Endothelial cell (in vitro differentiated cells): ENCODE measurements at regions not wholly inside any gene's neighbourhood (a gene's known extent, or its start where the extent isn't known, plus 50 kb on each side); places are given as distances from the start of the nearest gene placed in this dataset.

Experiments used
- DNase-seq: peaks from one replicate; pipeline ENCODE4 v3.0.0; 2021; ENCODE audit warnings: low spot score
- H3K27ac Mint-ChIP-seq: one replicate; pipeline ENCODE4 v1.8.0; 2021; ENCODE audit warnings: mixed read lengths, inconsistent platforms; ENCODE audit not compliant: unreplicated experiment
- H3K27me3 Mint-ChIP-seq: one replicate; pipeline ENCODE4 v1.8.0; 2021; ENCODE audit warnings: mild to moderate bottlenecking, moderate library complexity, mixed read lengths, inconsistent platforms; ENCODE audit not compliant: unreplicated experiment
- H3K36me3 Mint-ChIP-seq: one replicate; pipeline ENCODE4 v1.8.0; 2021; ENCODE audit warnings: mild to moderate bottlenecking, low read depth, mixed read lengths, inconsistent platforms; ENCODE audit not compliant: unreplicated experiment
- H3K4me1 Mint-ChIP-seq: one replicate; pipeline ENCODE4 v1.8.0; 2021; ENCODE audit warnings: mild to moderate bottlenecking, mixed read lengths, inconsistent platforms; ENCODE audit not compliant: unreplicated experiment
- H3K4me3 Mint-ChIP-seq: one replicate; pipeline ENCODE4 v1.8.0; 2021; ENCODE audit warnings: mild to moderate bottlenecking, mixed read lengths, inconsistent platforms; ENCODE audit not compliant: unreplicated experiment
- H3K9me3 Mint-ChIP-seq: one replicate; pipeline ENCODE4 v1.8.0; 2021; ENCODE audit warnings: mixed read lengths, inconsistent platforms; ENCODE audit not compliant: unreplicated experiment
- CTCF ChIP-seq: fragments of 200-600 bp; sonication (generic); IDR thresholded peaks from one replicate; pipeline ENCODE4 v1.5.0; 2021; ENCODE audit warnings: antibody characterized with exemption; ENCODE audit not compliant: unreplicated experiment

DNA sequence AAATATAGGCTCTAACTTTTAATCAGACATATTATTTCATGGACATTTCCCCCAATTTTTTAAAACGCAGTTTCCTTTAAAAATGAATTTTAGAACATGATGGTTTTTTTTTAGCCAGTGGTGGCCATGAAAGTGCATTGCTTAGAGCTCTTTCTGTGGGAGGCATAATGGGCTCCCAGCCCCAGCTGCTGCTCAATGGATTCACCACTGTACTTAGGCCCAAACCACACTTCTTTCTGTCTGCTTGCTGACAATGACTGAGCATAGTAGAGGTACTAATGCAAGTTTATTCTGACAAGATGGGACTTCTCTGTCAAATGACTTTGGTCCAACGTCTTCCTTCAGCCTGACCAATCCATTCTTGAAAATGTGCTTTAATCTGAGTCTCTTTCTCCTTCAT is 400.2 kb upstream of the GRIA3 start:
- no peak for TF ChIP-seq CTCF
- no peaks in the 10 kb centered on the region for H3K4me1 Mint-ChIP-seq
- no peak overlapping the region for H3K27ac Mint-ChIP-seq
- no peak overlapping the region for H3K4me3 Mint-ChIP-seq
- H3K27me3 Mint-ChIP-seq: no peaks in the 10 kb centered on the region
- no peaks in the 10 kb centered on the region for H3K36me3 Mint-ChIP-seq
- no peak for DNase-seq
- no peaks in the 10 kb centered on the region for H3K9me3 Mint-ChIP-seq

DNA sequence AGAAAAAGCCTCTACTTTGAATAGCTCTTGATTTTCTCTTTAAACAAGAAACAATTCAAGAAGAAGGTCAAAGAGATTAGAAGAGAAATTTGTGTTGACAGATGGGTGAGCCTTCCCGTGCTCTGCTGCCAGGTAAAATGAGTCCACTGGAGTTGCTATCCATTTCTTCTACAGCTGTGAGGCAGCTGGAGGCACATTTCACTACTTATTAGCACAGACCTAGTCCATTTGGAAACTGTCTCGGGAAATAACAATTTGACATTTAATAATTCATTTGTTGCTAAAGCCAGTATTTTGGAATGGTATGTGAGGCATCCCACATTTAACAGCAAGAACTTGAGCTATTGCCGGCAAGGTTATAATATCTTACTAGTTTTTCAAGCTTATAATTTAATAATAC is 396.8 kb upstream of the GRIA3 start:
- H3K4me1 Mint-ChIP-seq: no peaks in the 10 kb centered on the region
- no peaks in the 10 kb centered on the region for H3K9me3 Mint-ChIP-seq
- TF ChIP-seq CTCF: no peak
- H3K27me3 Mint-ChIP-seq: no peaks in the 10 kb centered on the region
- H3K36me3 Mint-ChIP-seq: no peaks in the 10 kb centered on the region
- no peak overlapping the region for H3K4me3 Mint-ChIP-seq
- DNase-seq: no peak
- no peak overlapping the region for H3K27ac Mint-ChIP-seq

- Mint-ChIP-seq H3K27ac (no peak overlapping the region), H3K4me1 (no peaks in the 10 kb centered on the region), H3K36me3 (no peaks in the 10 kb centered on the region), H3K27me3 (no peaks in the 10 kb centered on the region), H3K4me3 (no peak overlapping the region), H3K9me3 (no peaks in the 10 kb centered on the region)
- DNase-seq: no peak
- TF ChIP-seq CTCF: no peak
These were observed 395.9 kb upstream of the GRIA3 start for GRCh38 chrX:122788216-122788615.

- no peak for DNase-seq
- no peaks in the 10 kb centered on the region for H3K4me1 Mint-ChIP-seq
- TF ChIP-seq CTCF: no peak
- no peaks in the 10 kb centered on the region for H3K9me3 Mint-ChIP-seq
- H3K36me3 Mint-ChIP-seq: no peaks in the 10 kb centered on the region
- H3K27ac Mint-ChIP-seq: no peak overlapping the region
- H3K4me3 Mint-ChIP-seq: no peak overlapping the region
- H3K27me3 Mint-ChIP-seq: no peaks in the 10 kb centered on the region
These were observed 393.5 kb upstream of the GRIA3 start for GRCh38 chrX:122790376-122791095.

DNA sequence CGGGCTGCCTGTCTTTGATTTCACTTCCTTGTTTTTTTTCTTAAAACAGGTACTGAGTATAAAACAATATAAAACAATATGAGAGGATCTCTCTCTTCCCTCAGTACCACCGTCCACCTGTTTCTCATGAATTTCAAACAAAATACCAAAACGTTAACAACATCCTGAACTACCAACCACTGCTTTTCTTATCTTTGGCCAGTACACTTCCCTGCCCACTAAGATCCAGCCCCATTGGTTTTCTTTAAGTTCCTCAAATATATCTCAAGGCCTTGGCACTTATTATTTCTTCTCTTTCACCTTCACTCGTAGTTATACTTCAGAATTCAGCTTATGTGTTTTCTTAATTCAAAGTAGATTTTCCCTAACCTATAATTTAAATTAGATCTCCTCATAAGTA is 370.2 kb upstream of the GRIA3 start:
- no peaks in the 10 kb centered on the region for H3K9me3 Mint-ChIP-seq
- no peak for DNase-seq
- H3K27ac Mint-ChIP-seq: no peak overlapping the region
- no peaks in the 10 kb centered on the region for H3K4me1 Mint-ChIP-seq
- no peak for TF ChIP-seq CTCF
- no peak overlapping the region for H3K4me3 Mint-ChIP-seq
- H3K27me3 Mint-ChIP-seq: peaks cover 2% of the 10 kb centered on the region
- H3K36me3 Mint-ChIP-seq: no peaks in the 10 kb centered on the region
